GM18511 (cell line): ENCODE measurements at regions not wholly inside any gene's neighbourhood (a gene's known extent, or its start where the extent isn't known, plus 50 kb on each side); places are given as distances from the start of the nearest gene placed in this dataset.

Source experiments
- ATAC-seq: cut with Tn5 transposase; IDR thresholded peaks from one replicate; pipeline ENCODE4 v1.9.1; 2021; ENCODE audit warnings: mild to moderate bottlenecking, moderate library complexity; ENCODE audit not compliant: unreplicated experiment

DNA sequence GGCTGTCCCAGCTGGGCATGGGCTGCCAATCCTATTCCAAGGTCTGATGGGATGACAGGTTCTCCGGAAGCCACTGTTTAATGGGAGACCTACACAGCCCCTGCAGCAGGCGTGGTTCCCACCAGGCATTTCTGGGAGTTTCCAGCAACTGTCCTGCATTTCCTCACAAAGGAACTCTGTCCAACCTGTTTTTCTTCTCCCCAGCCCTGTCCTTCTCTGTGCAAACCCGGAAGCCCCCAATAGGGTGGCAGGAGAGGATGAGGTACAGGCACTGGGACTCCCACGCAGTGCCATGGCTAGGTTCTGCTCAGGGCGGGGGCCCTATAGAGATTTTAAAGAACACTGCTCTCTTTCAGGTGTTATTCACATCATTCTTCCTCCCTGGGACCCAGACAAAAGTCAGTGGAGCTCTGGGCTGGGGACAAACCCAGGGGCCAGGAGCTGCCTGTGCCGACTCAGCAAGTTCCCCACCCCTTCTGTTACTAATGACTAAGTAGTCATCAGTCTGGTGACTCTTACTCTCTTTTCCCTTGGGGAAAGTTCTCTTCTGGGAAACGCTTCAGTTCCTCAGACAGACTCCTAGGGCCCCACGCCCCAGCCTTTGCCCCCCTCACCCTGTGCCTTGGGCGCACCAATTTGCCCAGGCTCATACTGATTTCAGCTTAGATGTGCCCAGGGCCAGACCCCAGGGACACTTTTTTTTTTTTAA, 97.7 kb downstream of the CD47 start:
- no peak for ATAC-seq

DNA sequence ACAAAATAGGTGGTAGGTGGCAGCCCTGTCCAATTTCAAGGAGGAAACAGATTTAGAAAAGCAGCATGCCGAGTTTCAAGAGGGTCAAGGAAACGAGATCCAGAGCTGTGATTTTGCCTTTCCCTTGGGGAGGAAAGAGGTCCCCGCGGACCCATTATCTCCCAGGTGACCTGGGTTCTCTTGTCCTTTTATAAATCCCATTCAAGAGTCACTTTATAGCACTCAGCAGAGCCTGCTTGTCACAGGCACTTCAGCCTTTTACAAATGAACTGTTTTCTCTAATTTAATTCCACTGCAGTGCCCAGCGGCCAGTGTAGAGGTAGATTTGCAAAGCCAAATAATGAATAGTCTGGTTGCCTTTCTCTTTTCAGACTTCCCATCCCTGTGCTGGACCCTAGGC, 99.9 kb downstream of the CD47 start:
- ATAC-seq, result no peak

DNA sequence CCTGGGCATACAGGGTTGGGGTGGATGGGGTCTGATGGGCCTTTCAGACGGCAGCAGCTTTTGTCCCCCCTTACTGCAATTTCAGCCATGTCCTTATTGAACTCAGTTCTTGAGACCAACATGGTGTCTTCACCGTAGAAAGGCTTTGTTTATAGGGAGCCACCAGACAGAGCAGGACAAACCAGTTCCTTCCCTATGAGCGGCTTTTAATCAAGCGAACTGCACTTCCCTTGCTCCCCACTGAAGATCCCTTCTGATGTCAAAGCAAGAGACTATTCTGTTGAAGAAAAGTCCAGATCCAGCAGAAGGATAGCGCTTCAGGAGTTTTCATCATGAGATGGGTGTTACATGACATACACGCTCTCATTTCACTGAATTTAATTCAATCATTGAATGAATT, 100.4 kb downstream of the CD47 start:
- no peak for ATAC-seq

DNA sequence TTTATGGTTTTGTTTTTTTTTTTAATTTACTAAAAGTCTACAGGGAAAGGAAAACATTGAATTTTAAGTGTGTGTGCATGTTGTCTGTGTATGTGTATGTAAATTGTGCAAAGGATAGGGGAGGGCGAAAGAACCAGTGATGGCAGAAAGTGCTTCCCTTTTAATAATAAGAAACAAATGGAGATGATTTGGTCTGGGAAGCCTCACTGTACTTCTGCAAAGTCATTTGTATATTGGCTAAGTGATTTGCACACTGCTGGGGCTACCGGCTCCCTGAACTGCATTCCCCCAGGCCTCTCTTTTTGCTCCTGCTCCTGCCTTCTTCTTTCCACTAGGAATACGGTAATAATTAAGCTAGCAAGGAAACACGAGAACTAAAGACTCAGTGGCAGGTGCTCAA, 101.2 kb downstream of the CD47 start:
- ATAC-seq, result no peak

DNA sequence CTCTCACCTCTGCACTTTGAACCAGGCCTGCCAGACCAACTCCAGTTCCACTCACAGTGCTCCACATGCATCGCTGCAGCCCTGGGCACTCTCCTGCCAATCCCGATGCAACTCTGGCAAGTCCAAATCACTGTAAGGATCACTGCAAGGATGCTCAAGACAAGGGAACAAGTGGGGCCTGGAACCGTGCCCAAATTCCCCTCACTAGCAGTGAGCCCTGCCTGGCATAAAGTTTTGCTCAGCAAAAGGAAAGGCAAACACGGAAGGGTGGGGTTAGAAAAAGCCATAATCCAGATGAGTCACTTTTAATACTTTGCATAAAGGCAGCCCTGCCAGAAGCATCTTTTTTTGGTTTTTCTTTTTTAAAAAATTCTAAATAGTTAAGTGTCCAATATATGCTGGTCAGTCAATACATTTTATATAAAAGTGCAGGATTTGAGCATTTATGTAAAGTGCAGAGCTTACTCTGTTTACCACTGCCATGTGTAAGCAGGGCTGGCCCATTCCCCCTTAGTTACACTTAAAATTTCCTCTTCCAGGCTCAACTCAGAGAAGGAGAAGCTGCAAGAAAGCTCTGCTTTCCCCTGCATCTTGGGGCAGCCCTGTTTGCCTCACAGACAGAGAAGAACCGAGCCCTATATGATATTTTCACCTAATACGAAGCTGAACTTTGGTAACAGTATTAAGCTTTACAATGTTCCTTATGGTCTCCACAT, 102.2 kb downstream of the CD47 start:
- ATAC-seq, result no peak

DNA sequence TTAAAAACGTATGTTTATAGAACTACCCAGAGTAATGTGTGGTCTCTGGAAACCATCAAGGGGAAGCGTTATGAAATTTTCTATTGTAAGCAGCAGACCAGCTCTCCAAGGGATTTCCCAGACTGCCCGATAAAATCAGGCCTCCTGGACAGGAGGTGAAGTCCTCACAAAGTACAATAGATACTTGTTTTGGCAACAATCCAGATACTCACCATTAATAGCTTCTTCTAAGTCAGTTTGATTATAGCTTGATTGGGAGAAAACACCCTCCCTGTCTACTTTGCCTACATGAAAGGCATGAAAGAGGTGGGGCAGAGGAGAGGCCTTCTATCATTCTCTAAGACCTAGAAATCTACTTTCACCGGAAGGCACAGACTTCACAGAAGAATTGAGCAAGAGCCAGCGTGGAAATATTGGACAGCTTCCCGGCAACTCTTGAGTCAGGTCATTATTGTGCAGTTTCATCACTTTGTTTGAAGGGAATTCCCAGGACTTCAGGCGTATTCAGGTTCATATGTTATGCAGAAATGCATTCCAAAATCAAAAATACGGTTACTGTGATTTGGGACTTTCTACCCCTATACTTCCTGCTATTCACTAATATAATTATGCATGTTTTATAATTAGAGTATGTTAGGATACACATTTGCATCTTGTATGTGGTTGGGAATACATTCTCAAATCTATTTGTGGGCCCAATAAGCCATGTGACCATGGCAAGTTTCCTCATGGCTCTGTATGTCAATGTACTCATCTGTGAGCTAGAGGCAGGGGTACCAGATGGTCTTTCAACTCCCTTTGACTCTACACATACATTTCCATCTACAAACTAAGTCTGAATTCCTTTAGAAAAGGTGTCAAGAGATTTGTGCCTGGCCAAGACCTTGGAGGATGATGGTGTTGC, 103.5 kb downstream of the CD47 start:
- ATAC-seq, result no peak

DNA sequence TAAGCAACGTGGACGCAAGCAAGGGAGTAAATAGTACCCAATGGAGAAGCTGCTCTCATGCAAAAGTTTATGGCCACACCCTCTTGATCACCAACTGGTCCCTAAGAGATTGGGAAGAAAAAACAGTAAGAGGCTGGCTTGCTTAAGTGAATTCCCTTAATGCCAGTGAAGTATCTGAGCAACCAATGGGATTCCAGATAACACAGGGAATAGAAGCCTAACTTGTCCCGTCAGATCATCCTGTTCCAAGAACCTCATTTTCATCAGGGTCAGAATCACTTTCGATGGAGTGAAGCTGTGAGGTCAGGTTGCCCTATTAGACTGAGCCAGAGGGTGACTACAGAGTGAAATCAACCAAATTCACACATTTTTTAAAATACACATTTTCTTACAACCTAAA, 104.3 kb downstream of the CD47 start:
- ATAC-seq, result no peak

DNA sequence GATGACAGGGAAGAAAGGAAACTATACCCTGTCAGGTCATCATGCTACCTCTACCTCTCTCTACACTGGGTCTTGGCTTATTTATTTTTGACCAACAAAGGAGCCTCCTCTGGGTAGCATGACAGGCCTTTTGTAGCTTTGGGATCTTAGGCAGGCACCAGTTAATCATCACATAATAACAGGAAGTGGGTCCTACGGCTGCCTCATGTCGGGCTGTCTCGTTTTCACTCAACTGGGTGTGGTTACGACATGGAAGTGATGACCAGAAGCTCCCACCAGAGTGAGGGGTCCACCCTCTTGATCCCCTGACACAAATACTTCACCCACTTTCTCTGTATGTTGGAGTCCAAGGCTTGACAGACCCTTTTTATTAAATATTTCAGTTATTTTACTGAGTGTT, 105.3 kb downstream of the CD47 start:
- ATAC-seq, result peak; percentile 99

DNA sequence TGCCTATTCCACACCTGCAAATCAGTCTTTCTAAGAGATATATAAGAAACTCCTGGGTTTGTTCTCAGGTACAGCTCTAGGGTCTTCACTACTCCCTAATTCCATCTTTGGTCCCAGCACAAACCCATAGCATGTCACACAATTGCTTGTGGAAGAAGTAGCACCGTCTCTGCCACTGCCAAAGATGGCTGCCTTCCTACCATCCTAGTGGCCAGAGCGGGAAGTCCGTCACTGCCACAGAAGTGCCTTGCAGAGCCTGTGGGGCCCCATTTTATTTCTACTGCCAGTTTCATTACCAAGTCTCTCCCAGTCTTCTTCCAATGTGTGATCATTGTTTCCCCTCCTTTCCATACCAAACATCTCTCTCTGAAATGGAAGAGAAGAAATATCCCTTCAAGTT, 107.6 kb downstream of the CD47 start:
- no peak for ATAC-seq

DNA sequence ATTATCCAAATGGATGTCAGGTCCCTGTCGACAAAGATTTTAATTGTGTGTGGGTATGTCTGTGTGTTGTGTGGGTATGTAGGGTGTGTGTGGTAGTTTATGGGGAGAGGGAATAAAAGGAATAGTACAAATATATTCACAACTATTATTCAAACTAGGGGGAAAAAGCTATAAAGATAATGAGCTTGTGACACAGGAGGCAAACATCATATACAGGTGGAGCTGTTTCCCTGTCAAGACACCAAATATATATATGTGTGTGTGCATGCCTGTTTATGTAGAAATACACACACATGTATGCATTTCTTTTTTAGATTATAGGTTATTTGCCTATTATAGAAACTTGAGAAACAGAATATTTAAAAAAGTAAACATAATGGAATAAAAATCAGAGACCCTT, 108.7 kb downstream of the CD47 start:
- no peak for ATAC-seq

DNA sequence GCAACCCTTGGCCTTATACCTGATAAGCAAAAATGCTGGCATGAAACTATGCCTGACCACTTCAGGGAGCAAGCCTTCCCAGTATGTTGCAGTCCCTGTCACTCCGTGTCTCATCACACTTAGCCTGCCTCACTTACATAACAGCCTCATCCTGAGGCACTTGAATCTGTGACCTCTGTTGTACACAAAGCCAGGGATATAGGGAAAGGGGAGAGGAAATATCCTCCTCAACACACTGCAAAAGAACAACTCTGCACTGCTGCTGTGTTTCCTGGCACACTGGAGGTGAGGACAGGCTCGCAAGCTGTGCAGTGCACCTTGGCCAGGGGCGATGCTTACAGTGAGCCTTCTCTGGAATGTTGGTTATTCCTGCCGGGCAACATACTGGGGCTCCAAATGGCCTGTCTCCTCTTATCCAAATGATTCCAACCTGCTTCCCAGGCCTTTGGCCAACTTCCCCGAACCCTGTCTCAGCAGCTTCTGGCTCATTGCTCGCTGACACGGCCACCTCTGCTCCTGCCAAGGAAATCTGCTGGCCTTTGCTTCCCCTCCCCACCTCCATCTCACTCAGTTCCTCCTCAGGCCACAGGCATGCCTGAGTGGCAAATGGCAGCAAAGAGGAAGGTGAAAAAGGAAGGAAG, 109.2 kb downstream of the CD47 start:
- ATAC-seq, result no peak

DNA sequence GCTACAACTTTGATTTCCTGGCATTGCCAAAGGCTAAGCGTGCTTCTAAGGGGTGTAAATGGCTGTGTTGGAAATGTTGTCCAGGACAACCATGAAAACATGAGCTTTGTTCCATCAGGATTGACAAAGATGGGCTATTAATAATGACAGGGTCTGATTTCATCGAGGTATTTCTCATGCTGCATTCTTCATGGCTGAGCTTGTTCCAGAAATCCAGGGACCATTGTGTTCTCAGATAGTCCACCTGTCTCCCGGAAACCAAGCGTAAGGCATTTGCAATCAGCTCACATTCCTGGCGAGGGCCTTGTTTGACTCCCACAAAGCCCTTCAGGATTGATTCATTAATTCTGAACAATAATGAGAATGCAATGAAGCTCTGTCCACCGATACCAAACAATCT, 111.3 kb downstream of the CD47 start:
- ATAC-seq, result no peak

DNA sequence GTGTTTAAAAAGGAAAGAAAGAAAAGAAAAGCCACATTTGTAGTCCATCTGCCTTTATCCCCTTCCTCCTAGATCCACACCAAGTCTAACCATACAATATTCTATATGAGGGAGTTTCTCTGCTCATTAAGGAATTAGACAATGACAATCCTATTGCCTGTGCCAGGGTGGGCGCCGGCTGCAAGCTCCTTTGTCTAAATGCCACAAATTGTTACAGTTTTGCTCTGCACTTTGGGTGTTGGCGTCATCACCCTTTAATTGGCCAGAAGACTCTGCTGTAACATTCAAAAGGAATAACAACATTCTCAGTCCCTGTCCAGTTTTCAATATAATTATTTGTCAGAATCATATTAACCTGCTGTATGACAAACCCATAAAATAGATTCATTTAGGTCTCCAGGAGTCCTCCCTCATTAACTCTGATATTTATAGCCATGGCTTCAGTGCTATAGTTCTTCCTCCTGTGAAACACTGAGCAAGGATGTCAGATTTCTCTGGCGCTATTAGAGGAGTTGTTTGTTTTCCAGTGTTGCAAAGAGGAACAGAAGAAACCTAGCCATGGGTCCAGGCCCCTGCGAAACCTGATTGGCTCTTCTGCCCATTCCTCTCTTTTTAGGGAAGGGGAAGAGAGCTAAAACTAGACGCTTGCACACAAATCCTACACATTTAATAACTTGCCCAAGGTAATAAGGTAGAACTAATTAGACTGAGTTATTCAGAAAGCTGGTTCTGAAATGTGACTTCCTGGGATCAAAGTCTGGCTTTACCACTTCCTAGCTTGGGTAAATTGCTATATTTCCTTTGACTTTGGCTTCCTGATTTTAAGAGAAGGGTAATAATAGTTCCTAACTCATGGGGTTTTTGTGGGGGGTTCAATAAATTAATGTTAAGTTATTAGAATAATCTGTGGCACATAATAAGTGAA, 112.4 kb downstream of the CD47 start:
- ATAC-seq, result no peak

DNA sequence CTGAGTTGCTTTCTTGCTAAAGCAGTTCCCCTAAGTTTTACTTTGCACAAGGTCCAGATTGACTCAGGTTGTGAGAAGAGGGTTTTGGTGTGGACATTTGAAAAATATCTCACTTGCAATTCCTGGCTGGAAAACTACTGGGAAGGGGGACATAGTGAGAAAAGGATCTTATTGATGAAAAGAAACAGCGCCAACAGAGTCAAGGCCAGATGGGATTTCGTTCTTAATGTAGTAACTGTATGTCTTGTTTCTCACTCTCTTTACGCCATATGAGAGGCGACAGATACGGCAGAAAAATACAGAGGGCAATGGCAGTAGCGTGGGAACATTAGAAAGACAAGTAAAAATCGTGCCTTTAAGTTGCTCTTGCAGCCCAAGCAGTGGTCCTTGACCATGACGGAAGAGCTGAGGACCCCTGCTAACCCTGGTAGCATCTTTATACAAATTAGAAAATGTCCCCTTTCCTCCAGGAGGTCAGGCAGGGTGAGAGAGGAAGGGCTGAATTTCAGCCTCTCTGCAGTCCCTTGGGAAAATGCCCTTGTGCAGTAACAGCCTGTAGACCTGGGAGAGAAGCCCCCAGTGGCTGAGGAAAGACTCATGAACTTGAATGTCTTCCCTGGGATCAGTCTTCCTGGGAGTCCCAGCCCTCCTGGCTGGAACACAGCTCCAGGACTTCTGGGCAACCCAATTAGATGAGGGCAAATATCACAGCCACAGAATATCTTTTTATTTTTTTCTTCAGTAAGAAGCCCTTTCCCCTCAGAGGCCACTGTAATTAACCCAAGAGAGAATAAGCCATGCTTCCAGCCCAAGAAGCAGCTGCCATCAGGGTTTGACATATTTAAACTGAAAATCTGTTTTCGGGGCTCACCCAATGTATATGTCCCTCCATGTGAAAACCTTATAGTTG, 113.4 kb downstream of the CD47 start:
- no peak for ATAC-seq

DNA sequence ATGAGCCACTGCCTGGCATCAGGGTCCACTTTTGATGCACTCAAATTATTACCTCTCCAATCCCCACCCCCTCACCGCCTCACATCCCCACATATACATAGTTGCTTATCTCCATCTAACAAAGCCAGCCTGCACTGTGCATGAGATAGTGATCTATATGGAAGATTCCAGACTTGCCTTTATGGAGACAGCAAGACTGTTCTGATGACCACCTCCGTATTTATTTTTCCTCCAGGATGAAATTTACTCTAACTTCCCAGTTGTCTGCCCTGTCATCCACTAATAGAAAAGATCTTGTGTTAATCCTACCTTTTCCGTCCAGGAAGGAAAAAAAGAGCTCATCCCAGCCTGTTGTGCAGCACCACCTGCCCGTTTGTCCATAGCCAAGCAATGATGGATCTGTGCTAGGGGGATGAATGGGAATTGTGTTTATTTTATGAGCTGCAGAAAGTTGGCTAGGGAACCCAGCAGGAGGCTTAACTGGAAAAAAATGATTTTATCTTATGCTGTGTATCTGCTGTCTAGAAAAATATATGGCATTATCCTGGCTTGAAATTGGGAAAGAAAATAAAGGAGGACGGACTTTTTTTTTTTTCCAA, 114.5 kb downstream of the CD47 start:
- no peak for ATAC-seq

DNA sequence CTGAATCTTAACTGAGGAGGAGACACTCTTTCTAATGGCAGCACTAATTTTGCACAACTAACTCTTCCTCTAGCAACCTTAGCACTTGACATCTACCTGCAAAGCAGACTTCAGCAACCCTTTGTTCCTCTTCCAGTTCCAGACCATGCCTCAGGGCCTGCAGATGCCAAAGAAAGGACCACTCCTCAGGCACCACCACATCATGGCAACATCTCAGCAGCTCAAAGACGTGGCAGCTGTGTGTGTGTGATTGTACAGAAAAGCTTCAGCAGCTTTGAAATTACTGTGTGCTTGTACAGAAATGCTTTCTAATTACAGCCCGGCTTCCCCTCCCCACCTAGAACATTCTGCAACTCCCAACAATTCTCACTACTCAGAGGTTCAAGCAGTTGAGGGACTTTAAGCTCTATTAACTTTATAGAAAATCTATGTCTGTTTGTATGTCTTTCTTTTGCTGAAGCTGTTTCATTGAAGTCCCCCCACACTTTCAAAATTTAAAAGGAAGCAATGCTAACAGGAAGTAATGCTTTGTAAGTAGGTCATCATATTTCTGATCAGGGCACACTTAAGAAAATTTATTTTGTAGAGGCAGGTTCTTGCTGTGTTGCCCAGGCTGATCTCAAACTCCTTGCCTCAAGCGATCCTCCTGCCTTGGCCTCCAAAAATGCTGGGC, 115.2 kb downstream of the CD47 start:
- no peak for ATAC-seq

DNA sequence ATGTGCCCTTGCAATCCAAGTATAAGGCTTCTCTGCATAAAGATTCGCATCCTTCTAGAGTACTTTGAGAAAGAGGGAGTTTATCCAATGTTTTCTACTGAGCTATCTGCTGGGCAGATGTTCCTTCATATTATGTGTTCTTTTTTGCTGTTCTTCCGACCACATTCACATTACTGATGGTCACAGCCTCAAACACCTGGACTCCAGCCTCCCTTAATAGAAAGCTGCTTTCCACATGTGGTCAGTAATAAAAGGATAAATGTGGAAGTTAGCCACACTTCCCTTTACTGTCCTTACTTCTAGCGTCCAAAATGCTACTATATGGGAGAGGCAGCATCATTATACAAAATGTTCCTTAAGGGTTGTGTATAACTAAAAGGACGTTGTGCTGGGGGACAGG, 116.9 kb downstream of the CD47 start:
- ATAC-seq, result no peak

DNA sequence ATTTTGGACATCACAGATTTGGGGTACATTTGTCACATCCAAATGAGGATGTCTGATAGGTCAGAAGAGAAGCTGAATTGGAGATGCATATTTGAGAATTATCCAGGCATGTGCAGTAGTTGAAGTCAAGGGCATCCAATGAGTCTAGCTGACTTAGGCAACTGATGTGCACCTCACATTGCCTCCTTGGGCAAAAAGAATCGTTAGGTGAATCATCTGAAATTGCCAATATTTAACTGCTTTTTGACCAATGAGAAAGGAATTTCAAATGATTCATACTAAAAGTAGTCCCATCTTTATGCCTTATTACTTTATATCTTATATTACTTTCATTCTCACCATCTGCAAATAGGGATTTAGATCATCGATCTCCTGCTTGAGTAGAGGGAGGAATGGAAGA, 117.7 kb downstream of the CD47 start:
- ATAC-seq, result no peak
